GM12864 (cell line): ENCODE measurements at regions not wholly inside any gene's neighbourhood (a gene's known extent, or its start where the extent isn't known, plus 50 kb on each side); places are given as distances from the start of the nearest gene placed in this dataset.
"Not testable (repeated sequence)": the region's sequence is repeated elsewhere in the genome, so short reads cannot be mapped to it uniquely, and the experiment has no call there.

Experiments
- DNase-seq: peaks from one replicate; pipeline ENCODE4 v3.0.0-alpha.2; 2011; ENCODE audit warnings: low read depth
- H3K4me3 ChIP-seq: 2 replicates; pipeline ENCODE4 v1.5.1; 2011; ENCODE audit warnings: mild to moderate bottlenecking, low read depth, low read length, control low read depth
- CTCF ChIP-seq: IDR thresholded peaks from 2 replicates; pipeline ENCODE4 v1.5.1; 2011; ENCODE audit warnings: low read depth, mild to moderate bottlenecking, moderate library complexity, low read length, control low read depth, inconsistent platforms; ENCODE audit errors: missing control alignments

GRCh38 chr12:89874146-89874545, 165.5 kb upstream of the ATP2B1 start:
- H3K4me3 ChIP-seq: no peak overlapping the region
- no peak for TF ChIP-seq CTCF
- no peak for DNase-seq

- TF ChIP-seq CTCF: peak; percentile 29
Observed at GRCh38 chr12:89873745-89874144, 165.1 kb upstream of the ATP2B1 start.

GRCh38 chr12:89872922-89873630, 164.4 kb upstream of the ATP2B1 start:
- no peak for TF ChIP-seq CTCF
- no peak overlapping the region for H3K4me3 ChIP-seq
- DNase-seq: no peak

More at GRCh38 chr12:89873745-89874144, 165.1 kb upstream of the ATP2B1 start:
- no peak for DNase-seq
- no peak overlapping the region for H3K4me3 ChIP-seq

GRCh38 chr12:89870413-89871184, 162.0 kb upstream of the ATP2B1 start:
- no peak for TF ChIP-seq CTCF
- H3K4me3 ChIP-seq: no peak overlapping the region
- DNase-seq: no peak

- DNase-seq, H3K4me3 ChIP-seq: not testable (repeated sequence)
Observed at GRCh38 chr12:89867611-89868010, 159.0 kb upstream of the ATP2B1 start.

- TF ChIP-seq CTCF: no peak
- no peak for DNase-seq
- no peak overlapping the region; the same call in 1 of the 2 replicates for H3K4me3 ChIP-seq
Observed at GRCh38 chr12:89864411-89864810, 155.8 kb upstream of the ATP2B1 start.

- no peak overlapping the region; the same call in 1 of the 2 replicates for H3K4me3 ChIP-seq
- no peak for TF ChIP-seq CTCF
- DNase-seq: no peak
Observed at GRCh38 chr12:89863968-89864367, 155.3 kb upstream of the ATP2B1 start.
